ENCODE measurements at regions not wholly inside any gene's neighbourhood (a gene's known extent, or its start where the extent isn't known, plus 50 kb on each side); places are given as distances from the start of the nearest gene placed in this dataset.

DNA sequence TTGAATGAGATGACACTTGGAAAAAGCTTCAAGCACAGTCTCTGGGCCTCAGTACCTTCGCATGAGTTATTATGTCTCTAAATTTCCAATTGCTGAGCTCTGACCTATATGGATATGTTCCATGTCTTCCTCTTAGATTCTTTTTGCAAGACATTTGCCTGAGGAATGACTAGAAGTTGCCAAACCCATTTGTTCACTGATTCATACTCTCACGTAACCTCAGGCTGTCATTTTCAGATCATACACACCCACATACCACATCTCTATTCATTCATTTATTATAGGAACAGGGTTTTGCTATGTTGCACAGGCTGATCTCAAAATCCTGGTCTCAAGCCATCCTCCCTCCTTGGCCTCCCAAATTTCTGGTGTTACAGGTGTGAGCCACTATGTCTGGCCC lies 2137.1 kb upstream of the TENM3 start:
- no peak for DNase-seq (ENCODE audit: low spot score)
- no peaks in the 10 kb centered on the region for H3K27me3 ChIP-seq (ENCODE audit: insufficient read depth, poor library complexity, severe bottlenecking)

GRCh38 chr4:180106997-180107396 lies 2136.2 kb upstream of the TENM3 start:
- no peaks in the 10 kb centered on the region for H3K4me1 ChIP-seq (ENCODE audit: insufficient read depth, poor library complexity, severe bottlenecking)
- no peak overlapping the region for H3K4me3 ChIP-seq (ENCODE audit: severe bottlenecking)
- no peaks in the 10 kb centered on the region for H3K27me3 ChIP-seq (ENCODE audit: insufficient read depth, poor library complexity, severe bottlenecking)
- H3K36me3 ChIP-seq (ENCODE audit: low read depth), result no peaks in the 10 kb centered on the region
- no peak for ATAC-seq (ENCODE audit: low read depth)
- no peaks in the 10 kb centered on the region for H3K9me3 ChIP-seq (ENCODE audit: severe bottlenecking)
- H3K27ac ChIP-seq (ENCODE audit: poor library complexity, severe bottlenecking), result no peak overlapping the region
- TF ChIP-seq, protein P1, sequence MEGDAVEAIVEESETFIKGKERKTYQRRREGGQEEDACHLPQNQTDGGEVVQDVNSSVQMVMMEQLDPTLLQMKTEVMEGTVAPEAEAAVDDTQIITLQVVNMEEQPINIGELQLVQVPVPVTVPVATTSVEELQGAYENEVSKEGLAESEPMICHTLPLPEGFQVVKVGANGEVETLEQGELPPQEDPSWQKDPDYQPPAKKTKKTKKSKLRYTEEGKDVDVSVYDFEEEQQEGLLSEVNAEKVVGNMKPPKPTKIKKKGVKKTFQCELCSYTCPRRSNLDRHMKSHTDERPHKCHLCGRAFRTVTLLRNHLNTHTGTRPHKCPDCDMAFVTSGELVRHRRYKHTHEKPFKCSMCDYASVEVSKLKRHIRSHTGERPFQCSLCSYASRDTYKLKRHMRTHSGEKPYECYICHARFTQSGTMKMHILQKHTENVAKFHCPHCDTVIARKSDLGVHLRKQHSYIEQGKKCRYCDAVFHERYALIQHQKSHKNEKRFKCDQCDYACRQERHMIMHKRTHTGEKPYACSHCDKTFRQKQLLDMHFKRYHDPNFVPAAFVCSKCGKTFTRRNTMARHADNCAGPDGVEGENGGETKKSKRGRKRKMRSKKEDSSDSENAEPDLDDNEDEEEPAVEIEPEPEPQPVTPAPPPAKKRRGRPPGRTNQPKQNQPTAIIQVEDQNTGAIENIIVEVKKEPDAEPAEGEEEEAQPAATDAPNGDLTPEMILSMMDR (IDR thresholded peaks at IDR 0.05; ENCODE audit: poor library complexity, severe bottlenecking), result no peak
- DNase-seq (ENCODE audit: low spot score), result no peak

More for the DNA sequence above, 2137.1 kb upstream of the TENM3 start:
- TF ChIP-seq, protein P1 (IDR thresholded peaks at IDR 0.05; ENCODE audit: poor library complexity, severe bottlenecking), result no peak
- H3K27ac ChIP-seq (ENCODE audit: poor library complexity, severe bottlenecking), result no peak overlapping the region
- H3K4me1 ChIP-seq (ENCODE audit: insufficient read depth, poor library complexity, severe bottlenecking), result no peaks in the 10 kb centered on the region
- H3K4me3 ChIP-seq (ENCODE audit: severe bottlenecking), result no peak overlapping the region
- H3K36me3 ChIP-seq (ENCODE audit: low read depth), result no peaks in the 10 kb centered on the region
- ATAC-seq (ENCODE audit: low read depth), result no peak
- no peaks in the 10 kb centered on the region for H3K9me3 ChIP-seq (ENCODE audit: severe bottlenecking)

GRCh38 chr4:180116840-180117239 lies 2126.4 kb upstream of the TENM3 start:
- Histone ChIP-seq H3K36me3 (ENCODE audit: low read depth) (no peaks in the 10 kb centered on the region), H3K27me3 (ENCODE audit: insufficient read depth, poor library complexity, severe bottlenecking) (no peaks in the 10 kb centered on the region), H3K27ac (ENCODE audit: poor library complexity, severe bottlenecking) (no peak overlapping the region), H3K9me3 (ENCODE audit: severe bottlenecking) (no peaks in the 10 kb centered on the region), H3K4me3 (ENCODE audit: severe bottlenecking) (no peak overlapping the region), H3K4me1 (ENCODE audit: insufficient read depth, poor library complexity, severe bottlenecking) (no peaks in the 10 kb centered on the region)
- ATAC-seq (ENCODE audit: low read depth) (no peak), DNase-seq (ENCODE audit: low spot score) (no peak)
- TF ChIP-seq, protein P1 (IDR thresholded peaks at IDR 0.05; ENCODE audit: poor library complexity, severe bottlenecking), result no peak

DNA sequence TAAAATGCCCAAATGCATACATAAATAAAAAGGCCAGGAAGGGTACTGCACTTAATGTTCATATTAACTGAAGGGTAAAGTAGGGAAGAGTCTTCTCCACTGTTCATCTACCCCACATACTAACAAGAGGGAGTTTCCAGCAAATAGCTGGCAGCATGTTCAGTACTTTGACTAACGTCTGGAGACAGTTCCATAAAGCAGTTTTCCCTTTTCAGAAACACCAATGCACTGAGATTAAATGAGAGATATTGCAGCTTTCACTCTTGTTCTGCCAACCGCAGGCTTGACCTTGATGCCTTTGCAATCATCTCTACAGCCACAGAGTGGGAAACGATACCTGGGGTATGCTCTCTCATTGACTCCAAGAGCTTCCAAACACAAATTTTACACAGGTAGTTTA lies 2123.1 kb upstream of the TENM3 start:
- TF ChIP-seq, protein P1 (IDR thresholded peaks at IDR 0.05; ENCODE audit: poor library complexity, severe bottlenecking), result no peak
- no peak overlapping the region for H3K4me3 ChIP-seq (ENCODE audit: severe bottlenecking)
- H3K36me3 ChIP-seq (ENCODE audit: low read depth), result no peaks in the 10 kb centered on the region
- H3K4me1 ChIP-seq (ENCODE audit: insufficient read depth, poor library complexity, severe bottlenecking), result no peaks in the 10 kb centered on the region
- DNase-seq (ENCODE audit: low spot score) (no peak), ATAC-seq (ENCODE audit: low read depth) (no peak)
- H3K27ac ChIP-seq (ENCODE audit: poor library complexity, severe bottlenecking), result no peak overlapping the region
- H3K27me3 ChIP-seq (ENCODE audit: insufficient read depth, poor library complexity, severe bottlenecking), result no peaks in the 10 kb centered on the region
- no peaks in the 10 kb centered on the region for H3K9me3 ChIP-seq (ENCODE audit: severe bottlenecking)

DNA sequence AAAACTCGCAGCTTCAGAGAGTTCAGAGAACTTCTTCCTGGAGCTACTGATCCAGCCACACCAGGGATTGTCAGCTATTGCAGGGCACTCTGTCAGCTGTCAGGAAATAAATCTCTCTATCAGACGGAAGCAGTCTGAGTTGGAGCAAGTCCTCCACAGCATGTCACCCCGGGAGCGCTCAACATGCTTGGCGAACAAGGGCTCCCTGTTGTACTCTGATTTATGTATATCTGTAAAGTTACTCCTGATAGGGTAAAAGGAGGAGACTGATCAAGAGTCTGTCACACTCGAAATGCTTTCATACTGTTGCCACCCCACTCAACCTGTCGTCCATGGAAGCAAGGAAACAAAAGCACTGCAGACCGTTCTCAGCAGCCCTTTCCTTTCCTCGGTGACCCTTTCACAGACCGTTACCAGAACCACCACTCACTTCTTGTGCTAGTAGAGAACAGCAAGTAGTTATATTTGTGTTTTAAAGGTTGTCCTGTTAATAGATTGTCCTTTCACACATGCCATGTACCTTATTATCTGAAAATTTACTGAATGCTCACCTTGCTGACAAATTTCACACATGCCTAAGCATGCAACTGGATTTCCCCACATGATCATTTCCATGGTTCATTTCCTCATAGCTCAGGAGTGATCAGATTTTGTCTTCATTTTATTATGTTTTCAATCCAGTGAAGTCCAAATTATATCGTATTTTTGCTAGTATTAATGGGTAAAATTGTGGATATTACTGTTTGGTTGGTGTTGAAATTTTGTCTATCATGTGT lies 2108.9 kb upstream of the TENM3 start:
- Histone ChIP-seq H3K36me3 (ENCODE audit: low read depth) (no peaks in the 10 kb centered on the region), H3K27me3 (ENCODE audit: insufficient read depth, poor library complexity, severe bottlenecking) (no peaks in the 10 kb centered on the region), H3K9me3 (ENCODE audit: severe bottlenecking) (no peaks in the 10 kb centered on the region), H3K4me3 (ENCODE audit: severe bottlenecking) (no peak overlapping the region), H3K27ac (ENCODE audit: poor library complexity, severe bottlenecking) (no peak overlapping the region), H3K4me1 (ENCODE audit: insufficient read depth, poor library complexity, severe bottlenecking) (no peaks in the 10 kb centered on the region)
- TF ChIP-seq, protein P1 (IDR thresholded peaks at IDR 0.05; ENCODE audit: poor library complexity, severe bottlenecking), result no peak
- ATAC-seq (ENCODE audit: low read depth) (peak; percentile 52), DNase-seq (ENCODE audit: low spot score) (no peak)

Measured in RWPE2 (cell line).